Fibroblast of skin of abdomen (primary cell): ENCODE measurements at regions not wholly inside any gene's neighbourhood (a gene's known extent, or its start where the extent isn't known, plus 50 kb on each side); places are given as distances from the start of the nearest gene placed in this dataset.
"Not testable (repeated sequence)": the region's sequence is repeated elsewhere in the genome, so short reads cannot be mapped to it uniquely, and the experiment has no call there.

ENCODE experiments used
- DNase-seq: peaks from one replicate; pipeline ENCODE4 v3.0.0-alpha.2; 2013

DNA sequence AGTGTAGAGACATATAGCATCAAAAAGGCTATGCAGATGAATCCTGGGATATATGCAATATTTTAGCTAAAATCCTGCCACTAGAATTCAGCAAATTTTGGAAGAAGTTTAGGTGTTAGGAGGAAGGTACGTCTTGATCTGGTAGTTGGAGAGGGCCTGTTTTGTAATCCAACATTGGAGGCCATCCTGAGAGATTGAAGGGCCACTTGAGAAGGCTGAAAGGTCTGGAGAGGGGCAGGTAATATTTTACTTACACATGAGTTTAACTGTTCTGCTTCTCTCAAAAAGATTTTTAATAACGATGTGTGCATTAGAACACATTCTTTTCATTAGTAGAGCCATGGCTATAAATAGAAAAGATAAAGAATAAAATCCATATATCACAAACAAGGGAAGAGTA lies 422.1 kb downstream of the RAB38 start:
- no peak for DNase-seq

GRCh38 chr11:87743007-87743406 lies 432.2 kb downstream of the RAB38 start:
- no peak for DNase-seq

GRCh38 chr11:87740968-87741367 lies 434.3 kb downstream of the RAB38 start:
- DNase-seq: no peak

GRCh38 chr11:87740451-87740850 lies 434.8 kb downstream of the RAB38 start:
- no peak for DNase-seq

- DNase-seq: peak; percentile 46
These were observed 435.5 kb downstream of the RAB38 start for GRCh38 chr11:87739766-87740165.

DNA sequence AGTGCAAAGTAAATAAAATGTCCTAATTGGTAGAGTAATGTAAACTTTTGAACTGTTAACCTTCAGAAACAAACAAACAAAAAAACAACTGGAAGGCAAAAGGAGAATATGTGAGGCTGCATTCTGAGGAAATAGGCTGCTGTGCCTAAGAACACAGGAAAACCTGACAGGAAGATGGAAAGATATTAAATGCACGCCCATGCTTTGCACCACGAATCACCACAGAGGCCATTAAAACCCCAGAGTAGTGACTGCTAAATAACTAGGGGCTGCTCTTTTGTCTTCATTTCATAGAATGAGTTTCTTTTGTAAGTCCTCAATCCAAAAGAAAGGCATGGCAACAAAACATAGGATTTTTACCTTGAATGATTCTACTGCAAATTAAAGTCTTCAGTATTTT lies 436.0 kb downstream of the RAB38 start:
- peak; percentile 1 for DNase-seq

GRCh38 chr11:87736928-87737327 lies 438.3 kb downstream of the RAB38 start:
- DNase-seq: no peak

DNA sequence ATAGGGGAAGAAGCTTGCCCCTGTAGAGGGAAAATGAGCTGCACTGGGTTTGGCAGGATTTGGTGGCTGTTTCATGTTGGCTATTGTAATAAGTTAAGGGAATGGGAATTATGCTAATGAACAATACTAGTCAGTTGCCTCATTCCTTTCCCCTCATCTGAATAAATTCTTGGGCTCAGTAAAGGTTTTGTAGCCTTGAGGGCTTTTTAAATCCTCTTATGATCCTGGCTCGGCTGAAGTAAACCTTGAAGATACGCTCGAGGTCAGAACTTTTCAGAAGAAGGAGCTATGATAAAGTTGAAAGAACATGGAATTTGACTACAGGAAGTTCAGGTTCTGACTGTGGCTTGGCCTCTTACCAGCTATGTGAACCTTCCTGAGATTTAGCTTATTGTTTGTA lies 448.7 kb downstream of the RAB38 start:
- DNase-seq: peak; percentile 5

- DNase-seq: no peak
These were observed 450.9 kb downstream of the RAB38 start for GRCh38 chr11:87724358-87724757.

- peak; percentile 14 for DNase-seq
These were observed 452.3 kb downstream of the RAB38 start for GRCh38 chr11:87722756-87723565.

DNA sequence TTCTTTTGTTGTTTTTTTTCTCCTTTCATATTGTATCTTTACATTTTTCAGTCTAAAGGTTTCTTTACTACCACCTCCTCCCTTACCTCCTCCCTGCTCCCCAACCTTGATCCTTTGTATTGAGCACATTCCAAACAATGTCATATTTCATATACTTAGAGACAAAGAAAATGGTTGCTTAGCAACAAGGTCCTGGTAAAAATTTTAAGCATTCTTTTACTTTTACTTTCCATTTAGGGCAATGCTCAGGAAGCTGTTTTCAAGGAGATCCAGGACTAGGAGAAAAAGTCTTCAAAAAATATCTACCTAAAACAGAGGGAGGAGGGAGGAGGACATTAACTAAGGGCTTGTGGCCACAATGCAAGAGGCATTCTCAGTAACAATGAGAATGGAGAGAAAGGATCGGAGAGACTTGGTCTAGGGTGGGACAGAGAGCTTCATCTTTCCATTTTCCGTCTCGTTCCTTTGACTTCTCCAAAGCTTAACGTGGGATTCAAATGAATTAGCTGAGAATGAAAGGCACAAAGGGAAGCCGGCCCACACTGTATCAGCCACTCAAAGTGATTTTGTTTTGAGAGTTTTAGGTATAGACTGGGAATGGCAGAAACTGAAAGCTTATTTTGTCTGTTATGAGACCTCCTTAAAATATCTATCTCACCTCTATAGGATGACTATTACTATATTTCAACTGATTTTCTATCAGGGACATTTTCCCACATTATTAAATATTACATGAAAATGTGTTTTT lies 455.7 kb downstream of the RAB38 start:
- peak; percentile 8 for DNase-seq

- DNase-seq: no peak
These were observed 462.4 kb downstream of the RAB38 start for GRCh38 chr11:87712802-87713202.

DNA sequence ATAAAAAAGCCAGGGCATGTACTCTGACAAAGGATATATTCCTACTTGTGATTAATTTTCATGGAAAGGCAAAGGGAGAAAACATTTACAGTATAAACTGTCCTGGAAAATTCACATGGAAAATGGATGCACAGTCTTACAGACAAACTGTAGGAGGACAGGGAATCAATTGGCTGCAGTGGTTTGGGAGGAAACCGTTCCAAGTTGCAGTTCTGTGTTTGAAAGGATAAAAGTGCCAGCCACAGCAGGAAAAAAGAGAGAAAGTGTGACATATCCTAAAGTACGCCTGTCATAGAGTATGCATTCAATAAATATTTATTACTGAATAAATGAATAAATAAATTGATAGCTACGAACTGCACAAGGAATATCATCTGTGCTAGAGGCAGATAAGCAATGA lies 462.9 kb downstream of the RAB38 start:
- no peak for DNase-seq

DNA sequence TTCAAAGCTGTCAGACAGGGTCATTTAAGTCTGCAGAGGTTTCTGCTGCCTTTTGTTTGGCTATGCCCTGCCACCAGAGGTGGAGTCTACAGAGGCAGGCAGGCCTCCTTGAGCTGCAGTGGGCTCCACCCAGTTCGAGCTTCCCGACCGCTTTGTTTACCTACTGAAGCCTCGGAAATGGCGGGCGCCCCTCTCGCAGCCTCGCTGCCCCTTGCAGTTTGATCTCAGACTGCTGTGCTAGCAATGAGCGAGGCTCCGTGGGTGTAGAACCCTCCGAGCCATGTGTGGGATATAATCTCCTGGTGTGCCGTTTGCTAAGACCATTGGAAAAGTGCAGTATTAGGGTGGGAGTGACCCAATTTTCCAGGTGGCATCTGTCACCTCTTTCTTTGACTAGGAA lies 471.7 kb downstream of the RAB38 start:
- not testable (repeated sequence) for DNase-seq

GRCh38 chr11:87675993-87676392 lies 499.2 kb downstream of the RAB38 start:
- DNase-seq: no peak

- DNase-seq: no peak
These were observed 508.5 kb downstream of the RAB38 start for GRCh38 chr11:87666730-87667129.

DNA sequence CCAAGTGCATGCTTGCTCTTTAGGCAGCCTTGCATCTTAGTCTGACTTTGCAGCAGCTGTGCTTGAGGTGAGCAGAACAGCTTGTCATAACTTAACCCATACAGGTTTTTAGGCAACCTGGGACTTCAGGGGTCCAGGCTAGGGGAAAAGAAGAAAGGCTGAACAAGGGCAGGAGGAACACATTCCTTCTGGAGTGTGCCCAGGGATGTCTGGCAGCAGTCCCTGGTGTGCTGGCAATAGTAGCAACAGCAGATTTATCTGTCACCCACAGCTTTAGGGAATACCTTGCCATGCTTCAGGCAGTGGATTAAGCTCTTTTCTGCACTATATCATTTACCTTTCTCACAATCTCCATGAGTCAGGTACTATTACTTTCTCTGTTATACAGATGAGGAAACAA lies 513.0 kb downstream of the RAB38 start:
- DNase-seq: no peak

DNA sequence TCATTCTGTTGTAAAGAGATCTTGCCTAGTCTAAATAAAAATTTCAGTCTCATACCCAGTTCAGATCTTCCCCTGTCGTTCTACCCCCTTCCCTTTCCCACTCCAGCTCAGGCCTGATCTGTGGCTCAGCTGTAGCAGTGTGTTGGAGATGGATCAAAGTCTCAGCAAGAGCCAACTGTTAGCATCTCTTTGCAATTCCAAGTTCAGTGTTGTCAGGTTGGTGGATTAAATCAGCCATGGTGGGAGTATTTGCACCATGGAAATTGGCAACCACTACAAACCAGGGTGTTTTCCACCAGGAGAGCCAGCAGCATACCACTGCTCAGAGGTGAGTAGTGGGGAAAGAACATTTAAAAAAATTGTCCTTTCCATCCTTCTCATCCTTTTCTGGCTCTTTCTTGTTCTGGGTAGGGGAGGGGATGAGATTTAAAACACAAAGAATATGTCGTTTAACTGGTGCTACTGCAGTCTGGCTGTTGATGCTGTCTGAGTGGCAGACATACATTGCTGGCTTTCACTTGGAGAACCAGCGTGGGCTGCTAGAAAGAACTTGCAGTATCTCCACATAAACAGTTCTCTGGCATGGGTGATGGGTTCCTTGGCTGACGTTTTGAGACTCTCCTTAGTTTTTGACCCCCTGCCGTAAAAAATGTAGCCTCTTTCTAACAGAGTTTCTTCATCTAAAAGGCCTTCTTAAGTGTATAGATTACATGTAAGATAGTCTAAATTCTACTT lies 514.1 kb downstream of the RAB38 start:
- DNase-seq: no peak

GRCh38 chr11:87659807-87660206 lies 515.4 kb downstream of the RAB38 start:
- DNase-seq: no peak

GRCh38 chr11:87645626-87646025 lies 529.6 kb downstream of the RAB38 start:
- no peak for DNase-seq

DNA sequence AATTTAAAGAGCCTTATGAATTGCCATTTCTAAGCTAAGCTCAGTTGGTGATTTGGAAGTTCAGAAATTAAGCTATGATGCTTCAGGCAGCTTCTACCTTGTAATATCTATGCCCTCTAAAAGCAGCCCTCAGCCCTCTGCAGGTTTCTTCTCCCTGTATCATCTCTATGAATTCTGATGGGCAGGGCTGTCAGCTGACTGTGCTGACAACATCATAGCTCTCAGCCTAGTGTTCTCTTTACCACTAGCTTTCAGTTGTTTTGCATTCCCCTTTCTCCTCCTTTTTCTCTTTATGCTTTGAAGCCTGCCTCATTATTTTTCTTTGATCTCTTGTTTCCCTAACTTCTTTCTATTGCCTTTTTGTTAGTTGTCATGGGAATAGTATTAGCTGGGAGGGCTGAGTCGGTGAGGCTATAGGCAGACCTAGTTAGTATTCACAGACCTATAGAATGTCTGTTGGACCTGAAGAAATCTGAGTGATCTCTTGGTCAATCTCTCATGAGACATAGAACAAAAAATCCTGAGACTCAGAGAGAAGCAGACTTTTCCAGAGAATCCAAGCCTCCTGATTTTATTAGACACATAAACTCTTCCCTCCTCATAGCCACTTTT lies 535.4 kb downstream of the RAB38 start:
- DNase-seq: no peak

DNA sequence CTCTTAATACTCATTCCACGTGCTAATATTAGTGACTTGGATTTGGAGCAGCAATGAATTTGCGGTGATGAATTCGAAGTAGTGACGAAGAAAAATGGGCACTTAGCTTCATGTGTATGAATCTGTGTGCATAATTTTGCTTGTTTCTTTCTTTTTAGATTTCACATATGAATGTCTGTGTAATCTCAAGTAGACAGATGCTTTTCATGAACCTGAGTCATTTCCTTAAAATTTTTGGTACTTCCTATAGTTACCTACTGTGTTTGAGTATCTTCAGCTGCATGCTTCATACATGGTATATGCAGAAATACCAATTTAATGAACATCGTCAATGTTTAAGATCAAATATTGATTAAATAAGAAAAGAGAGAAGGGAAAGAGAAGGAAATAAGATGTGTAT lies 540.2 kb downstream of the RAB38 start:
- no peak for DNase-seq

DNA sequence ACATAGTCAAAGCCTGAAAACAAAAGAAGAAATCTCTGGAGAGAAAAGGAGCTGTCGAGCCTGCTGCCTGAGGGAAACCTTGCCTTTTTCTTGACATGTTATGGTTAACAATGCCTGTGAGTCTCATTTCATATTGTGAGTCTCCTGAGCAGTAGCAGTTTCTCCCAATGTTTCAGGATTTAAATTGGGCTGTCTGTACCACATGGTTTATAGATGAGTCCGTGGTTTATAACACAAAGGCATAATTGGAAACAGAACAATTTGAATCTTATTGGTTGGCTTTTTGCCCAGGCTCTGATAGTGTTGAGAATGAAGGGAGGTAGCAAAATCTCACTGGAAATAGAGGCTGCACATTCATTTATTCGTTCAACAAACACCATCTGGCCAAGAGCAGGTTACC lies 540.9 kb downstream of the RAB38 start:
- no peak for DNase-seq
